Gastrocnemius medialis (tissue), 4 donors: ENCODE measurements at regions not wholly inside any gene's neighbourhood (a gene's known extent, or its start where the extent isn't known, plus 50 kb on each side); places are given as distances from the start of the nearest gene placed in this dataset.

Experiments used
- ATAC-seq, 2 donors: fragments of 150-250 bp; one replicate each; pipeline ENCODE4 v1.9.1; 2016
- DNase-seq, 2 donors: peaks; one replicate each; pipeline ENCODE4 v3.0.0-alpha.2; 2019
- H3K27ac ChIP-seq, 4 donors: fragments of 200-600 bp; sonication (generic); 1 replicate in 1 of 4; 2 replicates in 3 of 4; pipeline ENCODE4 v1.5.1; 2016 to 2018; ENCODE audit warnings: mild to moderate bottlenecking in 2 of 4, moderate library complexity in 1 of 4
- H3K27me3 ChIP-seq, 3 donors: fragments of 200-600 bp; sonication (generic) in 2 of 3; 1 replicate in 1 of 3; 2 replicates in 2 of 3; pipeline versions ENCODE4 v1.5.1 to v1.6.0; 2016 to 2019; ENCODE audit warnings: mild to moderate bottlenecking in 1 of 3, moderate library complexity in 1 of 3
- H3K36me3 ChIP-seq, 2 donors: fragments of 200-600 bp; sonication (generic) in 1 of 2; one replicate each; pipeline ENCODE4 v1.5.1; 2017 to 2018
- H3K4me1 ChIP-seq, 2 donors: fragments of 200-600 bp; sonication (generic) in 1 of 2; one replicate each; pipeline ENCODE4 v1.5.1; 2016 to 2017; ENCODE audit warnings: mild to moderate bottlenecking in 2 of 2
- H3K4me3 ChIP-seq, 4 donors: fragments of 200-600 bp; sonication (generic) in 3 of 4; 1 replicate in 1 of 4; 2 replicates in 3 of 4; pipeline ENCODE4 v1.5.1; 2016 to 2019; ENCODE audit warnings: mild to moderate bottlenecking in 2 of 4
- H3K9me3 ChIP-seq, 3 donors: fragments of 200-600 bp; sonication (generic) in 2 of 3; 1 replicate in 1 of 3; 2 replicates in 2 of 3; pipeline ENCODE4 v1.5.1; 2016 to 2019
- CTCF ChIP-seq, 5 experiments: fragments of 450-650 bp in 3 of 5; fragments of 200-600 bp in 2 of 5; sonication (generic) in 2 of 5; IDR thresholded peaks in 4 of 5; conservative IDR thresholded peaks in 1 of 5; 1 replicate in 4 of 5; 2 replicates in 1 of 5; pipeline ENCODE4 v1.5.1; 2016 to 2019; ENCODE audit warnings: antibody characterized with exemption in 5 of 5, mild to moderate bottlenecking in 3 of 5, moderate library complexity in 3 of 5
- POLR2A ChIP-seq, 2 donors: fragments of 450-650 bp; IDR thresholded peaks; one replicate each; pipeline ENCODE4 v1.6.1; 2017; ENCODE audit warnings: antibody characterized with exemption in 2 of 2, mild to moderate bottlenecking in 2 of 2, moderate library complexity in 2 of 2
- in situ Hi-C, 4 donors: fragments of 200-750 bp; cut with MboI; loops; one replicate each; pipeline versions ENCODE4 v1.15.0 to v1.8.0; 2017; ENCODE audit warnings: low sequenced_read_pairs in 4 of 4
- intact Hi-C: fragments of 100-400 bp; cut with DNase I; formaldehyde crosslinking; loops from one replicate; pipeline ENCODE4 v1.15.1; 2023; ENCODE audit warnings: low total_unique reads

- Histone ChIP-seq H3K36me3 (no peaks in the 10 kb centered on the region), H3K27me3 (peaks cover 0 to 4% (median 0%) of the 10 kb centered on the region in 3 donors), H3K4me3 (no peak overlapping the region), H3K9me3 (no peaks in the 10 kb centered on the region), H3K27ac (no peak overlapping the region), H3K4me1 (no peaks in the 10 kb centered on the region)
- ATAC-seq (no peak), DNase-seq (no peak)
- intact Hi-C loops, result no loop called here
- in situ Hi-C loops, result no loop called here
- no peak for TF ChIP-seq CTCF (IDR thresholded peaks at IDR 0.05 in 4 of 5, conservative IDR thresholded peaks at IDR 0.05 in 1 of 5)
- no peak for TF ChIP-seq POLR2A (IDR thresholded peaks at IDR 0.05)
These were observed 92.0 kb upstream of the PAX1 start for GRCh38 chr20:21613512-21613911.

GRCh38 chr20:21609981-21610380 lies 95.5 kb upstream of the PAX1 start:
- H3K4me3 ChIP-seq, result no peak overlapping the region
- H3K9me3 ChIP-seq, result no peaks in the 10 kb centered on the region
- no peak overlapping the region for H3K27ac ChIP-seq
- intact Hi-C loops (no loop called here), in situ Hi-C loops (no loop called here)
- no peak for DNase-seq
- no peaks in the 10 kb centered on the region for H3K4me1 ChIP-seq
- H3K27me3 ChIP-seq, result peaks cover 0 to 8% (median 0%) of the 10 kb centered on the region in 3 donors
- no peak for ATAC-seq
- H3K36me3 ChIP-seq, result no peaks in the 10 kb centered on the region
- no peak for TF ChIP-seq CTCF (IDR thresholded peaks at IDR 0.05 in 4 of 5, conservative IDR thresholded peaks at IDR 0.05 in 1 of 5)
- TF ChIP-seq POLR2A (IDR thresholded peaks at IDR 0.05), result no peak

GRCh38 chr20:21609221-21609620 lies 95.4 kb upstream of the NKX2-2 start:
- ATAC-seq, result peak in 1 of 2 donors; percentile 71

GRCh38 chr20:21608777-21609176 lies 94.9 kb upstream of the NKX2-2 start:
- TF ChIP-seq POLR2A (IDR thresholded peaks at IDR 0.05) (no peak), CTCF (IDR thresholded peaks at IDR 0.05 in 4 of 5, conservative IDR thresholded peaks at IDR 0.05 in 1 of 5) (no peak)
- intact Hi-C loops, result no loop called here

More at GRCh38 chr20:21609221-21609620, 95.4 kb upstream of the NKX2-2 start:
- in situ Hi-C loops, result no loop called here
- Histone ChIP-seq H3K4me3 (no peak overlapping the region), H3K9me3 (no peaks in the 10 kb centered on the region), H3K36me3 (no peaks in the 10 kb centered on the region), H3K4me1 (no peaks in the 10 kb centered on the region), H3K27ac (no peak overlapping the region), H3K27me3 (peaks cover 0 to 8% (median 0%) of the 10 kb centered on the region in 3 donors)
- peak in 1 of 2 donors; percentile 28 for DNase-seq
- TF ChIP-seq POLR2A (IDR thresholded peaks at IDR 0.05) (no peak), CTCF (IDR thresholded peaks at IDR 0.05 in 4 of 5, conservative IDR thresholded peaks at IDR 0.05 in 1 of 5) (no peak)
- intact Hi-C loops, result no loop called here

More at GRCh38 chr20:21608777-21609176, 94.9 kb upstream of the NKX2-2 start:
- H3K27me3 ChIP-seq, result peaks cover 0 to 8% (median 0%) of the 10 kb centered on the region in 3 donors
- DNase-seq (no peak), ATAC-seq (no peak)
- H3K27ac ChIP-seq, result no peak overlapping the region
- no peak overlapping the region for H3K4me3 ChIP-seq
- no peaks in the 10 kb centered on the region for H3K4me1 ChIP-seq
- in situ Hi-C loops, result no loop called here
- no peaks in the 10 kb centered on the region for H3K9me3 ChIP-seq
- H3K36me3 ChIP-seq, result no peaks in the 10 kb centered on the region
